Fibroblast of mammary gland (primary cell): ENCODE measurements at regions not wholly inside any gene's neighbourhood (a gene's known extent, or its start where the extent isn't known, plus 50 kb on each side); places are given as distances from the start of the nearest gene placed in this dataset.

Experiments
- DNase-seq: peaks from one replicate; pipeline ENCODE4 v3.0.0-alpha.2; 2010; ENCODE audit warnings: low read depth
- H3K4me3 ChIP-seq: 2 replicates; pipeline ENCODE4 v1.5.1; 2011; ENCODE audit warnings: low read depth, mild to moderate bottlenecking, low read length, moderate library complexity; ENCODE audit not compliant: control insufficient read depth
- TF ChIP-seq, protein P1 (sequence below): conservative IDR thresholded peaks from 2 replicates; pipeline ENCODE4 v1.5.1; 2011; ENCODE audit warnings: low read depth, low read length, inconsistent platforms; ENCODE audit not compliant: control insufficient read depth, insufficient read depth

DNA sequence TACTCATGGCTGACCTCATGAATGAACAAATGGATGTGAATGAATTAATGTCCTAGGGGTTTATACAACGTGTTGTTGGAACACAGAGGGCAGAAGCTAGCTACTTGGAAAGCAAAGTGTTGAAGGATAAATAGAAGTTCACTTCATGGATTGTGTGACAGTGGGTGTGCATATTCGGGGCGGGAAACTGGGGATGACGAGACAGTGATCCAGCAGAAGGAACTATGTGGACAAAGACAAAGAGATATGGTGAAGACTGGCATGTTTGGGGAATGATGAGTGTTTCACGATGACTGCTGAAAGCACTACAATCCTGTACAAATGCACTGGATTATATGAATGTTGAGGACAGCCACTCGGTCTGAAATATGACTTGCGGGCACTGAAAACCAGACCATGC lies 250.5 kb upstream of the C16orf82 start:
- peak; percentile 10 for DNase-seq
- TF ChIP-seq, protein P1, sequence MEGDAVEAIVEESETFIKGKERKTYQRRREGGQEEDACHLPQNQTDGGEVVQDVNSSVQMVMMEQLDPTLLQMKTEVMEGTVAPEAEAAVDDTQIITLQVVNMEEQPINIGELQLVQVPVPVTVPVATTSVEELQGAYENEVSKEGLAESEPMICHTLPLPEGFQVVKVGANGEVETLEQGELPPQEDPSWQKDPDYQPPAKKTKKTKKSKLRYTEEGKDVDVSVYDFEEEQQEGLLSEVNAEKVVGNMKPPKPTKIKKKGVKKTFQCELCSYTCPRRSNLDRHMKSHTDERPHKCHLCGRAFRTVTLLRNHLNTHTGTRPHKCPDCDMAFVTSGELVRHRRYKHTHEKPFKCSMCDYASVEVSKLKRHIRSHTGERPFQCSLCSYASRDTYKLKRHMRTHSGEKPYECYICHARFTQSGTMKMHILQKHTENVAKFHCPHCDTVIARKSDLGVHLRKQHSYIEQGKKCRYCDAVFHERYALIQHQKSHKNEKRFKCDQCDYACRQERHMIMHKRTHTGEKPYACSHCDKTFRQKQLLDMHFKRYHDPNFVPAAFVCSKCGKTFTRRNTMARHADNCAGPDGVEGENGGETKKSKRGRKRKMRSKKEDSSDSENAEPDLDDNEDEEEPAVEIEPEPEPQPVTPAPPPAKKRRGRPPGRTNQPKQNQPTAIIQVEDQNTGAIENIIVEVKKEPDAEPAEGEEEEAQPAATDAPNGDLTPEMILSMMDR, result no peak
- no peak overlapping the region for H3K4me3 ChIP-seq

DNA sequence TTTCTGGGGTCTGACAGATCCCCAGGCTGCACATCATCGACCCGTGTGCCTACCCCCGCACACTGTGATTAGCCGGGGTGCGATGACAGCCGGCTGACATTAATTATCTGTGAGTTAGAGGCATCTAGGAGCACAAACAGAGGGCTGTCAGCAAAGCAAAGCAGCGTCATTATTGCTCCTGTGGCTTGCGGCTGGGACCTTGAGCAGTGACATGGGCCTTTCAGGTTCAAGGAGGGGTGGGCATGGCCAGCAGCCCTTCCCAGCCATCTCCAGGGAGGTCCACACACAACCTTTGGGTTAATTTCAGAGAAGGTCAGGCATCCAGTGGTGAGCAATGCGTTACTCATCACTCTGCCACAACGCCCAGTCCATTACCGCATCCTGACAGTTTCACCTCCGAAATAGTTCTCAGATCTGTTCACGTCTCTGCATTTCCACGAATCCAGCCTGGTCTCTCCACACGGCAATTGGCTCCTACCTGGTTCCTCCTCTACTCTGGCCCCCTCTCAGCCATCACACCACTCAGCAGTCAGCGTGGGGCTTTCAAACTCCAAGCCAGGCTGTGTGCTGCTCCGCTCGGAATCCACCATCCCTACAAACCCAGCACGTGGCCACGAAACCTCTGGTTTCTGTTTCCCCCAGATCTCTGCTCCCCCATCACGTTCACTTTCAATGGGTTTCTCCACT lies 249.7 kb upstream of the C16orf82 start:
- TF ChIP-seq, protein P1, result no peak
- DNase-seq, result peak; percentile 94
- no peak overlapping the region for H3K4me3 ChIP-seq

DNA sequence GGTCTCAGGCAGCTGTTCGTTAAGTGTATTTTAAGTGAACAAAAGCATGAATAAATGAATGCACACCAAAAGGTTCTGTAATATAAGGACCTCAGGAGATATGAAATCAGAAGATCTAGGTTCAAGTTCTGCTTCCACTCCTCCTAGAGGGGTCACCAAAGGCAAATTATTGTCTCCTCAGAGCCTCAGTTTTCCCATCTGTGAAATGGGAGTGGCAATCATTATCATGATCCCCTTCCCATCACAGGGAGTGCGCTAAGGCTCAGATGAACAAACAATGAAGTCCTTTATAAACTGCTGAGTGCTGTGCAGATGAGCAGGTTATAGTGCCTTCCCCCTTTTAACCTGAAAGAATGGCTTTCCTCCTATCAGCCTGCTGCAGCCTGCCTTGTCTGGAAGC lies 248.3 kb upstream of the C16orf82 start:
- TF ChIP-seq, protein P1, result no peak
- no peak overlapping the region for H3K4me3 ChIP-seq
- DNase-seq, result no peak

DNA sequence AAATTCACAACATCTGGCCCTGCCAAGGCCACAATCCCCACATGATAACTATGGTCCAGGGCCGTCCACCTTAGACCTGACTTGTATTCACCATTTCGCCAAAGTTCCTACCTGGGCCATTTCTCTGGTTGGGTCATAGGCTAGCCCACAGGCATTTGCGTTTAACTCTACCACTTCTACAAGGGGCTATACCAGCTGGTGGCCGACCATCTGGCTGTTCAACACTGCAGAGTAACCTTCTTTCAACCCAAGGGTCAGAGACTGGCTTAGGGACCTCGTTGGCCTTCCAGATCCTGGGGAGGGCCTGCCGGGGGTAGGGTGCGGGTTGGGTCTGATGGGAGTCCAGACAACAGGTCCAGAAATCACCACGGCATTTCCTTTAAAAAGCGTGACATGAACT lies 242.3 kb upstream of the C16orf82 start:
- no peak overlapping the region for H3K4me3 ChIP-seq
- TF ChIP-seq, protein P1, result no peak
- no peak for DNase-seq

DNA sequence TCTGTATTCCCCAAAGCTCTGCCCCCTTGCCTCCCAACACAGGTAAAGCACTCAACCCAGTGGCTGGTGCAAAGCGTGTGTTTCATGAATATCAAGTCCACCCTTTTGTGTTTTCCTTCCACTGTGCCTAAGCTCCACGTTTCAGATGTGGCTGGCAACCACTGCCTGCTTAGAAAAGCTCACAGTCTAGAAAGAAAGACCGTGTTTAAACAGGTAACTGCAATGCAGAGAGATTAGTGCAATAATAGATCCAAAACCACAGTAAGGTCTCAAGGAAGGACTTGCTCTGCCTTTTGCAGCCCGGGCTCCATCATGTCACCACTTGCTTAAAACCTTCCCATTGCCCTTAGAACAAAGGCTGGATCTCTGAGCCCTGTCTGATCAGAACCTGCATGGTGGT lies 240.2 kb upstream of the C16orf82 start:
- H3K4me3 ChIP-seq, result no peak overlapping the region
- TF ChIP-seq, protein P1, result no peak
- DNase-seq, result no peak

DNA sequence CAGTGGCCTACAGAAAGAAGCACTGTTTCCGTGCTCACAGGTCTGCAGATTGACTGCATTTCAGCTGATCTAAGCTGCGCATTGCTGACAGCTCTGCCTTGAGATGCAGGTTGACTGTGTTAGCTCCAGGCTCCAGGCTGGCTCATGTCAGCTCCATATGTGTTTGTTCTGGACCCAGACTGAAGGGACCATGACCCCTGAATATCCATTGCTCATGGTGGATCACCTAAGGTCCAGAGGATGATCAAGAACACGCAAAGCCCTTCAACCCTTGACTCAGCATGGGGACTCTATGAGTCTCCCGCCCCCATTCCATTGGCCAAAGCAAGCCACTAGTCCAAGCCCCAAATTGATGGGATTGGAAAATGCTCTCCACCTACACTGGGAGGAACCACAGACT lies 239.3 kb upstream of the C16orf82 start:
- TF ChIP-seq, protein P1, result no peak
- H3K4me3 ChIP-seq, result no peak overlapping the region
- no peak for DNase-seq
